ENCODE measurements at regions not wholly inside any gene's neighbourhood (a gene's known extent, or its start where the extent isn't known, plus 50 kb on each side); places are given as distances from the start of the nearest gene placed in this dataset.

GRCh38 chr2:7774481-7774880 is 857.3 kb downstream of the RNF144A start:
- TF ChIP-seq CTCF (IDR thresholded peaks at IDR 0.05) = no peak
- TF ChIP-seq POLR2AphosphoS5 (IDR thresholded peaks at IDR 0.05) = no peak
- no peak for TF ChIP-seq EP300 (IDR thresholded peaks at IDR 0.05)
- no peak for TF ChIP-seq POLR2A (IDR thresholded peaks at IDR 0.05; ENCODE audit: low read depth)

All from esophagus muscularis mucosa (tissue), 4 donors.